Keratinocyte (primary cell): ENCODE measurements at regions not wholly inside any gene's neighbourhood (a gene's known extent, or its start where the extent isn't known, plus 50 kb on each side); places are given as distances from the start of the nearest gene placed in this dataset.

Experiments
- CTCF ChIP-seq, 3 experiments: IDR thresholded peaks in 1 of 3; conservative IDR thresholded peaks in 1 of 3; optimal IDR thresholded peaks in 1 of 3; 2 replicates in 2 of 3; 3 replicates in 1 of 3; pipeline versions ENCODE3 to v1.5.1; 2011; ENCODE audit warnings: low read length in 3 of 3, mild to moderate bottlenecking in 3 of 3, moderate library complexity in 2 of 3, control low read depth in 1 of 3, inconsistent platforms in 1 of 3; ENCODE audit not compliant: insufficient read depth in 2 of 3; ENCODE audit errors: extremely low read depth in 1 of 3
- EZH2 ChIP-seq: IDR thresholded peaks from one replicate; pipeline ENCODE4 v1.6.1; 2012; ENCODE audit warnings: inconsistent platforms, mild to moderate bottlenecking, low read length, moderate library complexity

GRCh38 chr4:100067255-100067654 is 117.2 kb upstream of the H2AZ1 start:
- TF ChIP-seq CTCF (optimal IDR thresholded peaks at IDR 0.05 in 1 of 3, IDR thresholded peaks at IDR 0.05 in 1 of 3, conservative IDR thresholded peaks at IDR 0.05 in 1 of 3; ENCODE audit: extremely low read depth in 1 of 3, insufficient read depth in 2 of 3, low read length in 3 of 3) (no peak), EZH2 (no peak)
